HG03575 (cell line): ENCODE measurements at regions not wholly inside any gene's neighbourhood (a gene's known extent, or its start where the extent isn't known, plus 50 kb on each side); places are given as distances from the start of the nearest gene placed in this dataset.

Experiments
- ATAC-seq: cut with Tn5 transposase; IDR thresholded peaks from one replicate; pipeline ENCODE4 v1.9.1; 2021; ENCODE audit not compliant: unreplicated experiment, insufficient number of reproducible peaks, low FRiP score; ENCODE audit errors: extremely low read depth

- ATAC-seq: no peak
These were observed 442.7 kb downstream of the IPMK start for GRCh38 chr10:57825015-57825414.

- no peak for ATAC-seq
These were observed 444.3 kb downstream of the IPMK start for GRCh38 chr10:57823398-57823797.

- no peak for ATAC-seq
These were observed 444.7 kb downstream of the IPMK start for GRCh38 chr10:57822965-57823364.

GRCh38 chr10:57818522-57818921 lies 449.2 kb downstream of the IPMK start:
- no peak for ATAC-seq

- ATAC-seq: no peak
These were observed 450.0 kb downstream of the IPMK start for GRCh38 chr10:57817741-57818140.

- ATAC-seq: no peak
These were observed 451.7 kb downstream of the IPMK start for GRCh38 chr10:57815949-57816348.

GRCh38 chr10:57809961-57810360 lies 457.7 kb downstream of the IPMK start:
- no peak for ATAC-seq

- no peak for ATAC-seq
These were observed 459.8 kb downstream of the IPMK start for GRCh38 chr10:57807906-57808305.

GRCh38 chr10:57806675-57807074 lies 461.0 kb downstream of the IPMK start:
- no peak for ATAC-seq

GRCh38 chr10:57799625-57800024 lies 468.1 kb downstream of the IPMK start:
- ATAC-seq: no peak

GRCh38 chr10:57798830-57799229 lies 468.9 kb downstream of the IPMK start:
- ATAC-seq: no peak

GRCh38 chr10:57791546-57791945 lies 476.1 kb downstream of the IPMK start:
- no peak for ATAC-seq

GRCh38 chr10:57790703-57791102 lies 477.0 kb downstream of the IPMK start:
- no peak for ATAC-seq

GRCh38 chr10:57788117-57788516 lies 479.6 kb downstream of the IPMK start:
- ATAC-seq: no peak

GRCh38 chr10:57786850-57787750 lies 480.6 kb downstream of the IPMK start:
- no peak for ATAC-seq

- ATAC-seq: no peak
These were observed 481.4 kb downstream of the IPMK start for GRCh38 chr10:57786331-57786730.

GRCh38 chr10:57785546-57785945 lies 482.1 kb downstream of the IPMK start:
- no peak for ATAC-seq

- no peak for ATAC-seq
These were observed 482.6 kb downstream of the IPMK start for GRCh38 chr10:57785068-57785467.

- no peak for ATAC-seq
These were observed 490.8 kb downstream of the IPMK start for GRCh38 chr10:57776688-57777432.

GRCh38 chr10:57775250-57775649 lies 492.4 kb downstream of the IPMK start:
- ATAC-seq: no peak
